Fibroblast of peridontal ligament (primary cell): ENCODE measurements at regions not wholly inside any gene's neighbourhood (a gene's known extent, or its start where the extent isn't known, plus 50 kb on each side); places are given as distances from the start of the nearest gene placed in this dataset.
A peak's percentile ranks its signal among the peaks of the same experiment; 100 is the strongest.
"Not testable (repeated sequence)": the region's sequence is repeated elsewhere in the genome, so short reads cannot be mapped to it uniquely, and the experiment has no call there.

ENCODE experiments used
- DNase-seq: peaks from one replicate; pipeline ENCODE4 v3.0.0-alpha.2; 2010; ENCODE audit errors: extremely low read depth

- peak; percentile 12 for DNase-seq
These were observed 153.2 kb upstream of the FGF10 start for GRCh38 chr5:44542470-44542869.

DNA sequence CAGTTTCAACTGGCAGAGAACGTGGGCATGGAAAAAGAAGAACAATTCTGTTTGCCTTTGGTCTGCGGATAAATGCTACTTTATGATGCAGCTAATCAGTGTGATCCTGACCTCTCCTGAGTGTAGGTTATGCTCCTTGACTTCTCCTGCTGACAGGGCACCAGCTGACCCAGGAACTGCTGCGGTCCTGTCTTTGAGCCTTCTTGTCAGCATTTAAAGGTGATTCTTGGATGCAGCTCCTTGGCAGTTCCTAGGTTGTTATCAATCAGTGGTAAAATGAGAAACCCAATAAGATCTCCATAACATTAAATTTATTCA is 150.3 kb upstream of the FGF10 start:
- DNase-seq: no peak

GRCh38 chr5:44538797-44539601 is 149.8 kb upstream of the FGF10 start:
- no peak for DNase-seq

DNA sequence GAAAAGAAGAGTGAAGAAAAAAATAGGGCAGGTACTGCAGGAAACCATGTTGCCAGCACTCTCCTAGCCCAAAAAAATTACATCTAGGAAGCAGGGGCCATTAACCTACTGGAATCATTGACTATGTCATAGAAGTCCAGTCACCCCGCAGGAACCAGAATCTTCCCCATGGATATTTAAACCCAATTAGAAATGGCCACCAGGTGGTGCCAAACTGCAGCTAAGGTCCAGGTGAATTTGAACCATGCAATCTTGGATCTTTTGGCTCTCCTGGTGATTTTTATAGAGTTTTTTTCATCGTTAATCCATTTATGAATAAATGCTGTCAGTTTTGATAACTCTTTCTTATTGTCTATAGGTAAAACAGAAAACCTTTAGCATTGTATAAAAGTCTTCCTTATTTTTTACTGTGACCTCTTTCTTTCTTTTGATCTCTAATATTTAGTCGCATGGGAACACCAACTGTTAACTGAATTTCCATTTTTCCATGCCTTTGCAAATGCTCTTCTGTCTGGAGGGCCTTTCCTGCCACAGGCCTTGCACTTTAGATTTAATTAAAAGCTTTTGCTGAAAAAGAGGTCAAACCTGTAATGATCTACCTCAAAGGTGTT is 147.5 kb upstream of the FGF10 start:
- DNase-seq: peak; percentile 8

GRCh38 chr5:44535621-44536020 is 146.4 kb upstream of the FGF10 start:
- DNase-seq: no peak

GRCh38 chr5:44532981-44533380 is 143.8 kb upstream of the FGF10 start:
- DNase-seq: no peak

- DNase-seq: not testable (repeated sequence)
These were observed 142.5 kb upstream of the FGF10 start for GRCh38 chr5:44531756-44532155.

DNA sequence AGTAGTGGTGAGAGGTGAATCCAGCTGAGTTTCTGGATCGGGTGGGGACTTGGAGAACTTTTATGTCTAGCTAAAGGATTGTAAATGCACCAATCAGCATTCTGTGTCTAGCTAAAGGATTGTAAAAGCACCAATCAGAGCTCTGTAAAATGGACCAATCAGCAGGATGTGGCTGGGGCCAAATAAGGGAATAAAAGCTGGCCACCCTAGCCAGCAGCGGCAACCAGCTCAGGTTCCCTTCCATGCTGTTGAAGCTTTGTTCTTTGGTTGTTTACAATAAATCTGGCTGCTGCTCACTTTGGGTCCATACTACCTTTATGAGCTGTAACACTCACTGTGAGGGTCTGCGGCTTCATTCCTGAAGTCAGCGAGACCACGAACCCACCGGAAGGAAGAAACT is 141.6 kb upstream of the FGF10 start:
- not testable (repeated sequence) for DNase-seq

GRCh38 chr5:44511596-44511995 is 122.4 kb upstream of the FGF10 start:
- DNase-seq: no peak

GRCh38 chr5:44506561-44506960 is 117.3 kb upstream of the FGF10 start:
- DNase-seq: no peak

DNA sequence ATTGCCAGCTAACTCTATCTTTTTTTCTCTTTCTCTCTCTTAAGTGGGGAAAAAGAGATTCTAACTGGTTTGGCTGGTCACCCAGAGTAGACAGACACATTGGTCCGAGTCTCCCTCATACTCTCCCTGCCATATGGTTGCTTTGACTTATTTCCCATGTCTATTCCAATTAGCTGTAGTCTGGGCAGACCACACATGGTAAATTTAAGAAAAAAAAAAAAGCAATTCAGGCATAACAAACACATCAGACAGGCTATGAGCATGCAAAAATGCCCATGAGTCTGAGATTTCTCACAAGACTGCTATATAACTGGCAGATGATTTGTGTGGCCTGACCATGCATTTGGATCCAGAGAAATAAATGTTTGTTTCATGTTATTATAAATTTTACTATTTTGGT is 110.2 kb upstream of the FGF10 start:
- DNase-seq: no peak

DNA sequence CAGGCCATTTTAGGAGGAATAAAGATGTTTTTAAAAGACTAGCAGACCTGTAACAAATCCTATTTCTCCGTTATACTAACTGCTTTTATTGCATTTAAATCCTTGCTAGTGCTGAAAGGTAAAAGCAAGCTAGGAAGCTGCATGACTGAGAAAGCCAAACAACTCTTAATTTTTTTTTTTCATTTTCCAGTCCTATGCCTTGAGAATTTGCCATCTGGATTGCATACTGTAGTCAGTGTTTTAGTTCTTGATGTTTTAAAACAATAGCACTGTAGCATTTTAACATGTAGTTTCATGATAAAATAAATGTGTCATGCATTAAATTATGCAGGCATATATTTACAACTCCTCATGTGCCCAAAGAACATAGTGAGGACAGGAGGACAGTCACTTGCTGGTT is 108.4 kb upstream of the FGF10 start:
- DNase-seq: no peak

DNA sequence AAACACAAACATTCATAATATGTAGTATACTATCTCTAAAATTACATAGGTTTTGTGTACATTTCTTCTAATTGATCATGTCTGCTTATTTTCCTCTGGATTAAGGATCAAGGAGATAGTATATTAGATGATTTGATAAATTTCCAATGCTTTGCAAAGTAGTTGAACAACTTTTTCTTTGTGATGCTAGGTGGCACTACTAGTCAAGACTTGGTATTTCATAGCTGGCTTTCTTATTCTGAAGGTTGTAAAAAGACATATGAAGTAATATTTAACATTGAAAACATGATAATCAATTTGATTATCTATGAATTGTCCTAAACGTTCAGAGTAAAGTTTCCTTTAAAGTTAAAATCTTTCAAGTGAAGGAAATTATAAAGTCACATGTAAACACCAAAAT is 106.1 kb upstream of the FGF10 start:
- DNase-seq: no peak

DNA sequence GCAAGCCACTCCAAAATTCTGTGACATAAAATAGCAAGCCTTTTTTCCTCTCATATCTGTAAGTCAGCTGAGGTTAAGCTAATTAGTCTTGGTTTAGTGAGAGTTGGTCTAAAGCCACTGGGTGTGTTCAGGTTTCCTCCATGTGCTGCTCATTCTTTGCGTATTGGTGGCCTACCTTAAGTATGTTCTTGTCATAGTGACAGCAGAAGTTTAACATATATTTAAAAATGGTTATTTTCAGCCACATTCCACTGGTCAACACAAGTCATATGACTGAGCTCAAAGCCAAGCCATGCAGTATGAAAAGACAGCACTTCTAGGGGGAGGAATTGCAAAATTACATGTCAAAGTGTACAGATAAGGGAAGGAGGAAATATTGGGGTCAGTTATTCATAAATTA is 100.5 kb upstream of the FGF10 start:
- no peak for DNase-seq

DNA sequence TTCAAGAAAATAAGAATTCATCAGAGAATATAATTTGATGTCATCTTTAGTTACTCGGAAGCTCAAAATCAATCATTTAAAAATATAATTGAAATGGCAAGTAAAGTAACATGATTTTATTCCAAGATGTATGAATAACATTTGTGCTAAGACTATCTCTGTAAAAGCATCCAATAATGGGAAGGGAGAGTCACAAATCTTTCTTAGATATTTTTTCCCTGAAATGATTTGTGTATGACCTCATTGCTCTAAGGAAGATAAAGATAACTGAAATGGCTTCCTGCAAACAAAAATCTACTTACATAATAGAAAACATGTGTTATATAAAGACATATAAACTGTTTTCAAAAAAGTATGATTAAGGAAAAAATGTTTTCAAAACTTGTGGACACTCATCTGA is 97.4 kb upstream of the FGF10 start:
- no peak for DNase-seq

GRCh38 chr5:44454002-44454401 is 64.8 kb upstream of the FGF10 start:
- no peak for DNase-seq

DNA sequence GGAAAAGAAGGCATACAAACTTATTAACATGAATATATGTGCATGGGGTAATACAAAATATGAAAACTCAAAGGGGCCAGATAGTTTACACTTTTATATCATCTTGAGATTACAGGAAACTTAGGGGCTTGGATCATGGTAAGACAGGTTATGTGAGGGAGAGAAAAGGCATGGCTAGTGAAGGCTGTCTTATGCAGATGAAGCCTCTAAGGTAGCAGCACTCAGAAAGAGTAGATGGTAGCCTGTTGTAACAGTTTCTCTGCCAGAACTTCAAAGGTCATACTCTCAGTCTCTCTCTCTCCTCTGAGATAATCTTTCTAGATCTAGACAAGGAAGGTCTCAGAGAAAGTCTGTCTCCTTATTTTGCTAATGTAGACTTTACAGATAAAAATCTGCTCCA is 57.2 kb upstream of the FGF10 start:
- no peak for DNase-seq

- DNase-seq: no peak
These were observed 54.0 kb upstream of the FGF10 start for GRCh38 chr5:44443172-44443571.

DNA sequence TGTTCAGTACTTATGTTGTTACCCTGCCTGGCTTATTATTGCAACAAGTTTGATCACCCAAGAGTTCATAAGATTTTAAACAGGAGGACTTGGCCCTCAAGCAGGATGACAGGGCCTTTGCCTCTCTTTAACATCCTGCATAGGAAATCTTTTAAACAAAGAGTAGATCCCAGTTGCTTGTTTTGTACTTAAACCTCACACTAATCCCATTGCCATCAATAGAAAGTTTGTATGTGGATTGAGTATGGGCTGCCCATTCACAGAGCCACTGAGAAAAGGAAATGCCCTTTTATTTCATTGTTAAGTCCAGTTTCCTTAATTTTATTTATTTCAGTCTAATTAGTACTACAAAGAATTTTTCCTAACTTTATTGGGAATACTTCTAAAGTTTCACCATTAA is 52.2 kb upstream of the FGF10 start:
- DNase-seq: no peak

DNA sequence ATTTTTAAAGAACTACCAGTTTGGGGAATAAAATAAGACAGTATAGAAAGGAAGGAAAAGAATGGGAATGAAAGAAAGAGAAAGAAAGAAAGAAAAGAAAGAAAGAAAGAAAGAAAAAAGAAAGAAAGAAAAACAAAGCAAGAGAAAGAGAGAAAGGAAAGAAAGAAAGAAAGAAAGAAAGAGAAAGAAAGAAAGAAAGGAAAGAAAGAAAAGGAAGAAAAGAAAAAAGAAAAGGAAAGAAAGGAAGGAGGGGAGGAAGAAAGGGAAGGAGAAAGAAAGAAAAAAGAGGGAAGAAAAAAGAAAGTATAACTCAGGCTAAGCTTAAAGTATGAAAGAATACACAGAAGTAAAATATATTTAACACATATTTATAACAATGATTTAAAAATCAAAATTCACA is 51.0 kb upstream of the FGF10 start:
- DNase-seq: no peak
